ENCODE measurements at regions not wholly inside any gene's neighbourhood (a gene's known extent, or its start where the extent isn't known, plus 50 kb on each side); places are given as distances from the start of the nearest gene placed in this dataset.

- Histone ChIP-seq H3K4me3 (ENCODE audit: insufficient read depth, low read length, poor library complexity, severe bottlenecking) (no peak overlapping the region), H3K9me2 (replicated peaks; ENCODE audit: insufficient read depth, low read length) (no peaks in the 10 kb centered on the region), H3K9ac (ENCODE audit: low read length) (no peak overlapping the region), H3K36me3 (ENCODE audit: low read length) (no peaks in the 10 kb centered on the region), H3K4me2 (ENCODE audit: low read depth, low read length, poor library complexity, severe bottlenecking) (no peak overlapping the region), H3K9me3 (ENCODE audit: insufficient read depth, low read length) (no peaks in the 10 kb centered on the region), H3K79me2 (ENCODE audit: insufficient read depth, low read length) (no peaks in the 10 kb centered on the region), H3F3A (ENCODE audit: insufficient read depth) (no peaks in the 10 kb centered on the region), H4K20me1 (ENCODE audit: low read depth, low read length) (no peaks in the 10 kb centered on the region), H2AFZ (ENCODE audit: low read depth, low read length, severe bottlenecking) (no peak overlapping the region), H3K27ac (ENCODE audit: low read depth, low read length) (no peak overlapping the region), H3K27me3 (ENCODE audit: low read length) (no peaks in the 10 kb centered on the region)
- no peak for TF ChIP-seq CTCF (IDR thresholded peaks at IDR 0.05; ENCODE audit: insufficient read depth, low read length, poor library complexity, severe bottlenecking)
Observed at GRCh38 chr2:204264085-204264553, 281.2 kb upstream of the PARD3B start.

- no peak for TF ChIP-seq EZH2phosphoT487 (conservative IDR thresholded peaks at IDR 0.05; ENCODE audit: low read length)
- TF ChIP-seq CTCF (IDR thresholded peaks at IDR 0.05; ENCODE audit: insufficient read depth, low read length, poor library complexity, severe bottlenecking), result no peak
- Histone ChIP-seq H3F3A (ENCODE audit: insufficient read depth) (no peaks in the 10 kb centered on the region), H3K4me3 (ENCODE audit: insufficient read depth, low read length, poor library complexity, severe bottlenecking) (no peak overlapping the region), H3K36me3 (ENCODE audit: low read length) (no peaks in the 10 kb centered on the region), H3K9me2 (replicated peaks; ENCODE audit: insufficient read depth, low read length) (no peaks in the 10 kb centered on the region), H3K9me3 (ENCODE audit: insufficient read depth, low read length) (no peaks in the 10 kb centered on the region), H3K27me3 (ENCODE audit: low read length) (no peaks in the 10 kb centered on the region), H3K9ac (ENCODE audit: low read length) (no peak overlapping the region), H3K79me2 (ENCODE audit: insufficient read depth, low read length) (no peaks in the 10 kb centered on the region), H3K27ac (ENCODE audit: low read depth, low read length) (no peak overlapping the region), H2AFZ (ENCODE audit: low read depth, low read length, severe bottlenecking) (no peak overlapping the region), H4K20me1 (ENCODE audit: low read depth, low read length) (no peaks in the 10 kb centered on the region), H3K4me2 (ENCODE audit: low read depth, low read length, poor library complexity, severe bottlenecking) (no peak overlapping the region)
Observed at GRCh38 chr2:204264621-204265140, 280.6 kb upstream of the PARD3B start.

- H2AFZ ChIP-seq (ENCODE audit: low read depth, low read length, severe bottlenecking), result no peak overlapping the region
- no peaks in the 10 kb centered on the region for H3K79me2 ChIP-seq (ENCODE audit: insufficient read depth, low read length)
- no peaks in the 10 kb centered on the region for H3K36me3 ChIP-seq (ENCODE audit: low read length)
- H3K27me3 ChIP-seq (ENCODE audit: low read length), result no peaks in the 10 kb centered on the region
- H4K20me1 ChIP-seq (ENCODE audit: low read depth, low read length), result no peaks in the 10 kb centered on the region
- no peaks in the 10 kb centered on the region for H3K9me3 ChIP-seq (ENCODE audit: insufficient read depth, low read length)
- no peak overlapping the region for H3K27ac ChIP-seq (ENCODE audit: low read depth, low read length)
- TF ChIP-seq EZH2phosphoT487 (conservative IDR thresholded peaks at IDR 0.05; ENCODE audit: low read length) (no peak), CTCF (IDR thresholded peaks at IDR 0.05; ENCODE audit: insufficient read depth, low read length, poor library complexity, severe bottlenecking) (no peak)
- no peak overlapping the region for H3K4me3 ChIP-seq (ENCODE audit: insufficient read depth, low read length, poor library complexity, severe bottlenecking)
- H3K4me2 ChIP-seq (ENCODE audit: low read depth, low read length, poor library complexity, severe bottlenecking), result no peak overlapping the region
- H3K9ac ChIP-seq (ENCODE audit: low read length), result no peak overlapping the region
- no peaks in the 10 kb centered on the region for H3K9me2 ChIP-seq (replicated peaks; ENCODE audit: insufficient read depth, low read length)
- no peaks in the 10 kb centered on the region for H3F3A ChIP-seq (ENCODE audit: insufficient read depth)
Observed at GRCh38 chr2:204265681-204266181, 279.5 kb upstream of the PARD3B start.
